Activated CD4-positive, alpha-beta T cell treated with anti-CD3 and anti-CD28 coated beads for 4 hours (primary cell): ENCODE measurements at regions not wholly inside any gene's neighbourhood (a gene's known extent, or its start where the extent isn't known, plus 50 kb on each side); places are given as distances from the start of the nearest gene placed in this dataset.
"Not testable (repeated sequence)": the region's sequence is repeated elsewhere in the genome, so short reads cannot be mapped to it uniquely, and the experiment has no call there.

ENCODE experiments used
- DNase-seq, 2 donors: peaks; one replicate each; pipeline ENCODE4 v3.0.0-alpha.2; 2020

DNA sequence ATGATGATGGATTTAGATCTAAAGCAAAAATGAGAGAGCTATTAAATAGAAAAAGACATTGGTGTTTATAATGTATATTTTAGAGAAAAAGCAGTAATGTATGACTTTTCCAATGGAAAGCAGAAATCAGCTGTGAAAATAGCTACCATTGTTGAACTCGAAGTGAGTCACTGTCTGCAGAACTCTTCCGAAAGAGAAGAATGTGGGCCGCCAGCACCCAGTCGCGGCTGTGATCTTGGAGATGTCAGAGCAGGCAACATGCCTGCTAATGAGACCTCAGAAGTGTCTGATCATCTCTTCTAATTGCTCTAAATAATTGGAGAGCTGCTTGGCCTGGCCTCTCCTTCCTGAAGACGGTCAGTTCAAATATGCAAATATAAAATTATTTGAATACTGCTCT is 333.6 kb upstream of the RUNX1 start:
- no peak for DNase-seq

DNA sequence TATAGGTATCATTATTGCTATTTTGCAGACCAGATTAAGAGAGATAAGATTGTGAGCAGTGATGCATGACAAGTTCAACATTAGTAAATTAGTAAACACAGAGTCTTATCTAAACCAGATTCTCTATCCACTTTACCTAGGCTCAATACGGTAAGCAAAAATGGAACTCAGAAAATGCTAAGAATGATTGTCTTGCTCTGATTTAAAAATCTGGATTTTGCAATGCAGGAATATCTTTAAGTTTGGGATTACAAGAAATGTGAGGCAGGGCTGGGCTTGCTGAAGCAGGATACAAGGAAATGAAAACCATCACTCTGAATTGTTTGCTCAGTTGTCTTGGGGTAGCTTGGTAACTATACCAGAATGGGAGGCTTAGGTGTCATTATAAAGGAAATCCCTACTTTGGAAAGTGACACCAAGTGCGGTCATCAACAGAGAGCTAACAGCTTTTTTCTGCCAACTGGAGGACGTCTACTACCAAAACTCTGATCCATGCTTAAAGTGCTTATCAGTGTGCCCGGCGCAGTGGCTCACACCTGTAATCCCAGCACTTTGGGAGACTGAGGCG is 332.7 kb upstream of the RUNX1 start:
- no peak for DNase-seq

DNA sequence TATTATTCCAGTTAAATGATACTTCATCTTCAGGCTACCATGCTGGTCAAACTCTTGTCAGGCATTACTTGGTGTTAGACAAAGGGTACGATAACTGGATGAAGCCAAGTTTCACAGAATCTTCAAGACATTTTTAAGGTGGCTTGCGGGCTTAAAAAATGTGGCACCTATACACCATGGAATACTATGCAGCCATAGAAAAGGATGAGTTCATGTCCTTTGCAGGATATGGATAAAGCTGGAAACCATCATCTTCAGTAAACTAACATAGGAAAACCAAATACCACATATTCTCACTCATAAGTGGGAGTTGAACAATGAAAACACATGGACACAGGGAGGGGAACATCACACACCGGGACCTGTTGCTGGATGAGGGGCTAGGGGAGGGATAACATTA is 331.2 kb upstream of the RUNX1 start:
- not testable (repeated sequence) for DNase-seq

DNA sequence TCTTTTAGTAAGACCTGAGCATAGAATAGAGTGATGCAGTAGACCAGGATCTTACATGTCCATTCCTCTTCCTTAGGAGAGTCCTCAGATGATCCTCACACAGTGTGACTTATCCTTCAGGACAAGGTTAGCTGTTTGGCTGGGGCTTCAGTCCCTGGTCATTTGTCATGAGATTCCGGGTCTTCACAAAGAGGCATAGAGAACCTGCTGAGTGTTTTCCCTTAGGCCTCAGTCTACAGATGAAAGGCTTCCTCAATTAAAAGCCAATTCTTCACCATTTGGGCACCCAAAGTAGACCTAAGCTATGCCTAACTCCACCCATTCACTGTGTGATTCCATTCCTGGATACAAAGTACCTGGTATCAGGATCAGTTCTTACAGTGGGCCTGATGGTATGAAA is 329.8 kb upstream of the RUNX1 start:
- DNase-seq, result no peak

DNA sequence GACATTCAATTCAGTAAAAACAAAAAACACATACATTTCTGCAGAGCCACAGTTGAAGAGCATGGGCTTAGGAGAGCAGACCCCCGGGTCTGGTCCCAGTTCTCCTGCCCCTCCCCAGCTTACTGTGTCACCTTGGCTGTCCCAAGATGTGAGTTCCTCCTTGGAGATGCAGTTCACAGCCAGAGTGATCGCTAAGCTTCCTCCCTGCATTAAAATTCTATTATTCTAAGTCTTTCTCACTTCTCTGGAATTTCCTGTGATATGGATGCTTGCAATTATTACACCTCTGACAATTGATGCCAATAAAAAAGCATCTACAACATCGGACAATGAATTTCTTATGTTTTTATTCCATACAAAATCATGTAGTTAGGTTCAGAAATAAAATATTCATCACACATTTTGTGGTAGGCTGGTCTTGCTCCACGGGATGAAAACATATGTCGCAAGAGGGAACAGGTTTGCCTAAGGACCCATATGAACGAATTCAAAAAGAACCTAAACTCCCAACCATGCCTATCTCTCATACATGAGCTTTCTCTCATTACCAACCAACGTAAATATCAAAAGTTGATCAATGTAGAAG is 328.5 kb upstream of the RUNX1 start:
- no peak for DNase-seq

DNA sequence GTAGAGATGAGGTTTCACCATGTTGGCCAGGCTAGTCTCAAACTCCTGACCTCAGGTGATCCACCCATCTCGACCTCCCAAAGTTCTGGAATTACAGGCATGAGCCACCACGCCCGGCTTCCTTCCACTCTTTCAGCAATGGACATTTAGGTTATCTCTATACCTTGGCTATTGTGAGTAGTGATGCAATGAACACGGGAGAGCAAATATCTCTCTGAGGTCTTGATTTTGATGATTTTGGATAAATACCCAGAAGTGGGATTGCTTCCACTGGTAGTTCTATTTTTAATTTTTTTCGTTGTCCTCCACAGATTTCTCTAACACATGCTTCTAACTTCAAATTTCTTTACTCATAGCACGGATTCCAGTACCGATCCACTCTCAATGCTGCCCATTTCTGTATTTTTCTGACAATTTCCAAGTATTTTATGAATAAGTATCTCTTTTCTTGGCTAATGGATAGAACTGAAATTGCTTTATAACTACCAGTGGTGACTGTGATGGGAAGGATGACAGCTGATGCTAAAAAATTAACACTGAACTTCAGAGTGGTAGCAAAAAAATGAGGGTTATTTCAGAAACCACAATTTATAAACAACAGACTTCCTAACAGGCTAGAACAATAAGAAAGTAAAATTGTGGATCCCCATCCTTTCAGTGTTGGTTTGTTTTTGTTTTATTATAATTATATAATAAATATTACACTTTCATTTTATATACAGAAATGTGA is 327.5 kb upstream of the RUNX1 start:
- no peak for DNase-seq

DNA sequence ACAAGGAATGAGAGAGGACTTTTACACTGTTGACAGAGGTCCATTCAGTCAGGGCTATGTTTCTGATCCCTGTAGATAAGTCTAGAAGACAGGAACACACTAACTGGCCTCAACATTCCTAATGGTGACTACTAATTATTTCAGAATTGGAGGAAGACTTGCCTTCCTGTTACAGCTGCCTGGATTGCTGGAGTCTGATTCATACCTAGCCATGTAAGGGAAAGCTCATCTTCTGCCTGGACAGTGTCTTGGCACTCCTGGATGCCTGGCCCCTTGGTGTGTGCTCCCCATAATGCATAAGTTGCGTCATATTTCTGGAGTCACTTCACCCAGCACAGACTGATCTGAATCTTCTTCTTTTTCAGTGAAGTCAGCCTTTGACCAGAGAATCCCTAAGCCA is 326.0 kb upstream of the RUNX1 start:
- DNase-seq, result no peak

DNA sequence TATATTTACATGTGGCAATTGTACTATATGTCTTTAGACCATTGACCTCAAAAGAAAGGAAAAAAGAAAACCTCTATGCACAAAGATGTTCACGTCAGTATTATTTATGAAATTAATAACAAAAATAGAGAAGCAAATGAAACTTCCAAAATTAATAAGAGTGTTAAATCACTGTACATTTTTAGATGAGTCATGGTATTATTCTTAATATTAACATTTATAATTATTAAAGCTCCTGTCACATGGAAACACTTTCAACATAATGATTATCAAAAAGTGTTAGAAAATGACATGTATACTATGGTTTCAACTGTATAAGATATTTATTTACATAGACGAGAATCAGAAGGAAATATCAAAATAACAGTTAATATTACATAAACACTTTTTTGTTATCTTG is 324.9 kb upstream of the RUNX1 start:
- DNase-seq, result no peak

DNA sequence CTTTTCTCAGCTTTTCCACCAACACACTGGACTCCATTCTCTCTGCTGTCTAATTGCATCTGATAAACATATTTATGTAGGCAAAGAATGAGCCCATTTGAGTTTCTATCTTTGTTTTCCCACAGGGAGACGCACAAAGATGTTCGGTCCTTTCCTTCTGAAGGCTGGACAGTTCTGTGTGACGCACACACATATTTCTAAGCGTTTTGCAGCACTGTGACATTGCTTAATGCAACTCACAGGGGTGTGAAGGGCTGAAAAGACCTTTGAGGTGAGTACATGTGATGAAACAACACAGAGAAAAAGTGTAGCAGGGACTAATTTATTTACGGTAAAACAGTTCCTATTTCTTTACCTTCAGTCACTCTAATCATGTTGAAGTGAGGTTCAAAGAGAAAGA is 323.1 kb upstream of the RUNX1 start:
- DNase-seq, result no peak

DNA sequence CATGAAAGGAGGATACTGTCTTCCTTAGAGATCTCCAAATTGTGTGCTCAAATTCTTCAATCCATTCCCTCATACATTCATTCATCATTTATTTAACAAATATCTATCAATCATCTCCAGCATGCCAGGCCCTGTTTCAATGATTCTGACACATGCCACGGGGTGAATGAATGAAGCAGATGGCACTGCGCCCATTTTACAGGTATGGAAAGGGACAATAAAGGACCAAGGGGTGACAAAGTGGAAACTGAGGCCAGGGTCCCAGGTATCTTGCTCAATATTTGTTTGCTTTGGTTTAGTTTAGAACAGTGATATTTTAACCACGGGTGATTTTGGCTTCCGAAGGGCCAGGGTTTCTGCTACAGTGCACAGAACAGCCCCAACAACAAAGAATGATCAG is 321.6 kb upstream of the RUNX1 start:
- DNase-seq, result no peak

DNA sequence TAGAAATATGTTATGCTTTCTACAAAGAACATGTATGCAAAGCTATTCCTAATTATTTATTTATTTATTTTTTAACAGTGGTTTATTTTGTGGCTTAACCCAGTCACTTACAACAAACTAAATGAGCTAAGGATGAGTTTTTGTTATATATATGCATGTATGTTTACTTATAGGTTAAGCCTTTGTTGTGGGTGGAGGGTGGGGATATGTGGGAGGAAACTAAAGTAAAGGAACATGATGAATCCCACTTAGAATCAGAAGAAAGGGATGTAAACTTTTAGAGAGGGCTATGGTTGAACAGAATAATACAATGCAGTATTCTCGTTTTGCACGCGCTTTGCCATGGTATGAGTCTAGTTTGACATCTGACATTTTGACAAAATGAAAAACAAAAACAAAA is 321.0 kb upstream of the RUNX1 start:
- no peak for DNase-seq

DNA sequence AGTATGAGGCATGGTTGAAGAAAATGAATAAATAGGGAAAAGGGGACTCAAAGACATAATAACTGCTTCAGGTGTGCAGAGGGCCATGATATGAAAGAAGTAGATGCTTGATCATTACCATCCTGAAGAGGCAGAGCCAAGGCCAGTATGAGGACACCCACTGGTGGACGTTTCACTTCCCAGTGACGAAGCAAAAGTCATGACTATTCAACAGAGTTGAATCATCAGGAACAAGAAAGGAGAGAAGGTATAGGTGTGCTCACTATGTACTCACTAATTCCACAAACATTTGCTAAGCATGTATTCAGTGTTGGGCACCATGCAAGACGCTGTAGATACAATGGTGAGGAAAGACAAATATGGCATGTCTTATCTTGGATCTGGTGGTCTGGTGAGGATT is 319.2 kb upstream of the RUNX1 start:
- no peak for DNase-seq

DNA sequence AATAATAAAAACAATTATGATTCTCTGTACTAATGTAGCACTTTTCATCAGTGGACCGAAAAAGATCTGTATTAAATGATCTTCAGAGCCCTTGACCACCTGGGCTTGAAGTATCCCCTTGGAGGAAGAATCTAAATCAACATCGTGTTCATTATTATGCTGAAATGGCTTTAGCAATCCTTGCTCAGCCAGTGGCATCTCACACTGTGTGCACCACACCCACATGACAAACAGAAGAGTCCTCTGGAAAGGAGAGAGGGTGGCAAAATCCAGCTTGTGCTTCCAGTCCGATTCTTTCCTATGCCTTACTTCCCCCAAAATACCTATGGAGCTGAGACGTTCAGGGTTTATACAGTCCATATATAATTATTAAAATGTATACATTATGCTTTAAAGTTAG is 318.5 kb upstream of the RUNX1 start:
- DNase-seq, result no peak

DNA sequence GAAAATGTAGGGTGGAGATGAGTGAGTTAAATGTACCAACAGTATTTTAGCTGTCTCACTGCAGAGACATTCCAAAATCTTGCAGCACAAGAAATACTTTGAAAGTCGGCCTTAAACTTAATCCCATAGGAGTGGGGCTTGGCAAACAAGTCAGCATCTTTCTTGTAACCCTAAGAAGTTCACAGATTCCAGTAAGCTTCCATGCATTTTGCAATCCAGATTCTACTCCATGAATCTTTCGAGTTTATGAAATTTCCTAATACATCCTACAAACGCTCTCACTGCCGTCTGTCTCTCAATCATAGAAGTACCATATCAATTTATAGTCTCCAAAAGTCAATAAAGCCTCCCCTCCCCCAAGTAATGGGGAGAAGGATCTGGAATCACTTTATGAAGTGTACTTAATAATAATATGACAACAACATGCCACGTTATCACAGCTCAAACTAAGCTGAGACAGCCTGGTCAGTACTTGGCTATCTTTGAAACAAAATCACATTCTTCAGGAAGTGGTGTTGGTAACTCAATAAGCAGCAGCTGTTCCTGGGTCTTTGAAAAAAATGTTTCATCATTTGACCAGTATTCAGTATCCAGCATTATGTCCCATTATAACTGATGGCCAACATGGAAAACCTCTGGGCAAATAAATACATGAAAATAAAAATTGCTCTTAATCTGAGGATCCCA is 317.4 kb upstream of the RUNX1 start:
- DNase-seq, result no peak

DNA sequence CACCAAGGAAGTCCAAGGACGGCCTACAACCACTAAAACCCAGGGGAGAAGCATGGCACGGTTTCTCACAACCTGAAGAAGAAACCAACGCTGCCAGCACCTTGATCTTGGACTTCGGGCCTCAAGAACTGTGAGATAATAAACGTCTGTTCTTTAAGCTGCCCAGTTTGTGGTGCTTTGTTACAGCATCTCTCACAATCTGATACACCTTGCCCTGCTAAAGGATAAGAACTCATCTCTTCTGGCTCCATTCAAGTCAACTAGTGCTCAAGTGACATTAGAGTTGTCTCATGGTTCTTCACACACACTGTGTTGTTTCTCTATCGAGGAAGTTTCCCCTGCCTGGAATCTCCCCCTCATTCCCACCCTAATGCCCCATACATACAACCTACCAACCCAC is 314.4 kb upstream of the RUNX1 start:
- no peak for DNase-seq

DNA sequence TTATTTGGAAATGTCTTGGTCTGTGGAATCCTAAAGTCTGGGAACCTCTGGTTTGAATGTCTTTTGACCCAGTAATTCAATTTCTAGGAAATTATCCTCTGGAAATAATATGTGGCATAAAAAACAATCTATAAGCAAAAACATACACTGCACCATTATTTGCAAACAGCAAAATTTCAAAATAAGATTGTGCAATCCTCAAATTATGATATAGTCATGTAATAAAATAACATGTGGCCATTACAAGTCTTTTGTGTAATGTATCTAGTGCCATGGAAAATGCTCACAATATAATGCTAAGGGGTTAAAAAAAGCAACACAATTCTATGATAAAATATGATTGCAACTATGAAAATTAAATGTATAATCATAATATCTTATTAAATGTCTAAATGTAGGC is 312.9 kb upstream of the RUNX1 start:
- DNase-seq, result no peak

DNA sequence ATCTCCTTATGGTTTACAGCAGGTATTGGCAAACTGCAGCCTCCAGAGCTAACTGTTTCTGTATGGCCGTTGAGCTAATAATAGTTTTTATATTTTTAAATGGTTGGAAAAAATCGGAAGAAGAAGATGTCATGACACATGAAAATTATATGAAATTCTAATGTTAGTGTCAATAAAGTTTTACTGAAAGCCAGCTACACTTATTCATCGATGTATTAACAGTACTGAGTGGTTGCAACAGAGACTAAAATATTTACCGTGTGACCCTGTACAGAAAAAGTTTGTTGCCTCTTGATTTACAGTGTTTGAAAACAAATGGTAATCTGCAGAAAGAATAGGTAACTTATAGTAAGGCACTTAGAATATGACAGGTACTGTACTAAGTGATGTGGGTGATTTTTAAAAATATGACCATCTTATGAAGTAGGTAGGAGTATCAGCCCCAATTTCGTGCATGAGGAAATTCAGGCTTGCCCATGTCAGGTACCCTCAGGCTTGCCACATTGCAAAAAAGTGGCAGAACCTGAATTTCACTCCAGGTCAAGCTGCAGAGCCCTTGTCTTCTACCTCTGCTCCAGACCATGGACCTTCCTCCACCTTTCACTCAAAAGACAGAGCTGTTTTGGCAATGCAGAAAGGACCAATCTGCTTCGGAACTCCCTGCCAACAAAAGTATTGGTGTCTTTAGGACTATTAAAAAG is 311.9 kb upstream of the RUNX1 start:
- no peak for DNase-seq

DNA sequence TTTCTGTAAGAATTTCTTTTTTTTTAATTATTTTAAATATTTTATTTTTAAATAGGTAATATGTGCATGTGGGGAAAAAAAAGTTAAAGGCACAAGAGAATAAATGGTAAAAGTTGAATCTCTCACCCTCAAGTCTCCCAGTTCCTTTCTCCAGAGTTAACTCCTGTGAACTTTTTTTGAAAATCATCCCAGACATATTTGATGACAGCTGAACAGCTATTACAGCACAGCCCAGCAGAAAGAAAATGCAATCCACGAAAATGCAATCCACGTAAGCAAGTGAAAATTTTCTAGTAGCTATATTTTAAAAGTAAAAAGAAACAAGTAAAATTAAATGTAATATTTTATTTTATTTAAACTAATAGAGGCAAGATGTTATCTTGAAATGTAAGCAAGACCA is 310.0 kb upstream of the RUNX1 start:
- DNase-seq, result no peak

DNA sequence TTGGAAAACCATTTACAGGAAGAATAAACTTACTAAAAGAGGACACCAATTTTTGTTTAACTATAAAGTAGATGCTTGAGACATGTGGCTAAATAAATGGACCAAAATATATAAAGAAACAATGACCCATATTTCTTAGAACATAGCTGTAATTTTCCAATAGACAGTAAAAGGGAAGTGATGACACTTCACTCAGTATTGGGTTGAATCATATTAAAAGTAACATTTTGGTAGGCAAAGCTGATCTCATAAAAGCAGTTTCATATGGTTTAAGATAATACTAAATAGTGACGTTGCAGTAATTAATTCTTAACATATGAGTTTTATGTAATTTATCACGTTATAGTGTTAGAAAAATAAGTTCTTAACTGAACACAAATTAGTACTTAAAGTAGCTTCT is 308.9 kb upstream of the RUNX1 start:
- DNase-seq, result no peak

DNA sequence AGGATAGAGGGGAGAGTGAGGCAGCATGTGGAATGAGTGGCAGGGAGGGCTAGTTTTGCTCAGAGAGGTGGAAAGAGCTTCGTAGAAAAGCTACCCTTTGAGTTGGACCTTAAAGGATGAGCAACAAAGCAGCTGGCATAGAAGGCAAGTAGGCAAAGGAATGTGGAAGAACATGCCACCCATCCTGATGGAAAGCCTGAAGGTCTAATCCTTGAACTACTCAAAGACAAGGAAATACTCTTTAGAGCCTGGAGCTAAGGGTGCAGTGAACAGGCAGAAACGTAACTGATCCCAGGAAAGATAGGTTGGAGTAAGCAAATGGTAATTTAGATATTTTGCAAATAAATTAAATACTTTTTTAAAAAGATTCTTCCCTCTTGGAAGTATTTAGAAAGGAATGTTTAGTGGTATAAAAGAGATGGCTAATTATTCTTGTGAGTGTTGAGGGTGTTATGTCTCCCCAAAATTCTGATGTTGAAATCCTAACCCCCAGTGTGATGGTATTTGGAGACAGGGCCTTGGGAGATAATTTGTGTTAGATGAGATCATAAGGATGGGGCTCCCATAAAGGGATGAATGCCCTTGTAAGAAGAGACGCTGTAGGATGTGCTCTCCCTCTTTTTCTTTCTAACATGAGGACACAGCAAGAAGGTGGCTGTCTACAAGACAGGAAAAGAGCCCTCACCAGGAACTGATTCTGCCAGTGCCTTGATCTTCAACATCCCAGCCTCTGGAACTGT is 308.1 kb upstream of the RUNX1 start:
- no peak for DNase-seq

DNA sequence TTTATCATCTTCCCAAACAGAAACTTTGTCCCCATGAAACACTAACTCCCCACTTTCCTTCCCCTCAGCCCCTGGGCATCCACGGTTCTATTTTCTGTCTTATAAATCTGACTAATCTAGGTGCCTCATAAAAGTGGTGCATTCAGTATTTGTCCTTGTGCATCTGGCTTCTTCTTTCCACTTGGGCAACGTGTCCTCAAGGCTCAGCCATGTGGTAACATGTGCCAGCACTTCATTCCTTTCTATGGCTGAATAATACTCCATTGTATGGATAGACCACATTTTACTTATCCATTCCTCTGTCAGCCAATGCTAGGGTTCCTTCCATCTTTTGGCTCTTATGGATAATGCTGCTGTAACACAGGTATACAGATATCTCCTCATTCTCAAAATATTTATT is 305.0 kb upstream of the RUNX1 start:
- DNase-seq, result no peak

DNA sequence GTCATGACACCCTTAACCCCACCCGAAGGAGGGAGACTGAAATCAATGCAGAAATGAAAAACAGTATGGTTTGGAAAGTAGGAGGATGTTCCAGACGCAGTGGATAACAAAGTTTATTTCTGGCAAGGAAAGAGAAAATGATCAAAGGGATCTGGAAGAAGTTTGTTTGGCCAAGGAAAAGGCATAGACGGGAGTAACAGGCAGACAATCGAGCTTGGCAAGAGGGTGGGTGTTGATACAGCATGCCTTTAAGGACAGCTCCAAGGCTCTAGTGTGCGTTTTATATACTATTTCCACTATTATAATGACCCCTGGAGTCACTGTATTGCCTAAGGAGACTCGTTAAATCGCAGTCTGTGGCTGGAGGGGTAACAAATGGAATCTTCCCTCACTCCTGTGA is 303.7 kb upstream of the RUNX1 start:
- no peak for DNase-seq
